Endometrial microvascular endothelial cells (primary cell): ENCODE measurements at regions not wholly inside any gene's neighbourhood (a gene's known extent, or its start where the extent isn't known, plus 50 kb on each side); places are given as distances from the start of the nearest gene placed in this dataset.

ENCODE experiments used
- in situ Hi-C: cut with HindIII; loops from 2 replicates; pipeline ENCODE4 v1.10.0; 2017; ENCODE audit warnings: low sequenced_read_pairs, low pct_unique_long_range_greater_than_20kb; ENCODE audit errors: inconsistent ontology term

DNA sequence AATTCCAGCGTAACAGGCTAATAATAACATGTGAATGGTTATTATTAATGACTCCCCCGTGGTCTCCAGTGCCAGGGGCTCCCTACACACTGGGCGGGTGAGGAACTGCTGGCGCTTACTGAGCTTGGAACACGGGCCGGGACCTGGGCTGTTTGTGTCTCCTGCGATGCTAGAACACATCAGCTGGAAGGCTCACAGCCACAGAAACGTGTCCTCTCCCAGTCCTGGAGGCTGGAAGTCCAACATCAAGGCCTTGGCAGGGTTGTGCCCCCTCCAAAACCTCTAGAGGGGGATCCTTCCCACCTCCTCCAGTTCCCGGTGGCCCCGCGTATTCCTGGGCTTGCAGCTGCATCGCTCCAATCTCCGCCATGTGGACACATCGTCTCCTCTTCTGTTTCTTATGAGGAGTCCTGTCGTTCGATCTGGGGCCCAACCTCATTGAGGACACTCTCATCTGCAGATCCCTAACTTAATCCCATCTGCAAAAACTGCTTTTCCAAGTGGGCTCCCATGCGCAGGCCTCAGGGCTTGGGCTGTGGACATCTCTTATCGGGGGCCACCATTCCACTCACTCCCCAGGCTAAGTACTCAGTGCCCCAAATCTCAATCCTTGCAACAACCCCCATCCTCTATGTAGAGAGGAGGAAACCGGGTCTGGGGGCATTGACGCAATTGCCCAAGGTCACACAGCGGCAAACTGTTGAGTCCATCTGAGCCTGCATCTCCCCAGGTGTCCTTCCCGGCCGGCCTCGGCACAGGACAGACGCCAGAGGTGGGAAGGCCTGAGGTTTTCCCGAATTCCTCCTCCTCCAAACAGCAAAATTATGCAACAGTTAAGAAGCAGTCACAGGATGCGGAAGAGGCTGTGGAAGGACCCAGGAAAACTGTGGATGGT lies 193.9 kb downstream of the IRF8 start:
- in situ Hi-C loops, result no loop called here

DNA sequence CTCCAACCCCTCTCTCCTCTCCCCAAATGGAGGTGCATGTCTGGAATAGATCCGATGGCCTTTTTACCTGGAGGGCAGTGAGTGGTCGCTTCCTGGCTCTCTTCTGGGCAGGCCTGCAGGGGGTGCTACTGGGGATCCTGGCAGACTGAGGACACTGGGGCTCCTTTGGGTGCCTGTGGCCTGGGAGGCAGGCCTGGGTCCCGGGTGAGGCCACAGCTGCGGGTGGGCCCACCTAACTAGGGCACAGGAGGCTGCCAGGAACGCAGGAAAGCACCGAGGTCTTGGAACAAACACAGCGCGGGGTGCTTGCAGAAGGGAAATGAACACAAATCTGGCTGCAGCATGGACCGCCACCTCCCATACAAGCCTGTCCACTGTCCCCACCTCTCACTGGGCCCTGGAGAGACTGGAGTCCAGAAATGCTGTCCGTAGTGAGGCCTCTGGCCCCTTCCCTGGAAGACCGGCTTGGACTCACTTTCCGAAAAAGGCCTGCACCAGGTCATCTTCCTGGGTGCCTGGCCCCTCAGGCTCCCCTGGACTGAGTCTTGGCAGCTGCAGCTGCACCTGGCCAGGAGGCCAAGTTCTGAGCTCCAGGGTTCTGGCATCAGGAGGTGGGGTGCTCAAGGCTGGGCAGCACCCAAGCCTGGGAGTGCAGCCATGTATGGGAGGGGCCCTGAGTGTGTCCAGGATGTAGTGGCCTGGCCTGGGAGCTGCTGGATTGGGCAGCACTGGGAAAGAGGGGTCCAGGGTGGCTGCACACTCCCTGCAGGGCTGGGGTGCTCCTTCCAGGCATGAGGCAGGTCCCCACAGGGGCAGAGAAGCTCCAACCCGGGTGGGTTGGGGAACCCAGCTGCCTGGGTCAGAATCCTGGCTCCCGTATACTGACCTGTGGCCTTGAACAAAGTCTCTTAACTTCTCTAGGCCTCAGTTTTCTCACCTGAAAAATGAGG lies 195.1 kb downstream of the IRF8 start:
- in situ Hi-C loops, result no loop called here

DNA sequence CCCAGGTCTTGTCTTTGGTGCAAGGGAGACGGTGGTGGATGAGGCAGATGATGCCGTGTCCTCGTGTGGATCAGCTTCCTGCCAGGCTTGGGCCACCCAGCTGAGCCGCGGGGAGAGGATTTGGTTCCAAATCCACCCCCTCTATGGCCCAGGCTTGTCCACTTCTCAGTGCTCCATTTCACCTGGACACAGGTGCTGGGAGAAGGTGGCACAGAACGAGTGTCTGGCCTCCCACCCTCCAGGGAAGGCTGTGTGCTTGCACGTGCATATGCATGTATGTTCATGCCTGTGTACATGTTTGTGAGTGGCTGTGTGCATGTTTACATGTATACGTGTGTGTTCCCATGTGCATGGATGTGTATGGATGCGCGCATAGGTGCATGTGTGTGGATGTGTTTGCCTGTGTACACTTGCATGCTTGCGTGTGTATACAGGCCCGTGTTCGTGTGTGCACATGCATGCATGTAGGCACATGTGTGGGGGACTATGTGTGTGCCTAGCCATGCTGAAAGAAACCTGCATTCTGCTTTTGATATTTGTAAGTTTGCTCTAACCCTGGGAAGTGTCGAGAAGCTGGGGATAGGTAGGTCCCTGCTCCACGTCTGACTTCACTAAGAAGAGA lies 196.3 kb downstream of the IRF8 start:
- in situ Hi-C loops, result no loop called here

DNA sequence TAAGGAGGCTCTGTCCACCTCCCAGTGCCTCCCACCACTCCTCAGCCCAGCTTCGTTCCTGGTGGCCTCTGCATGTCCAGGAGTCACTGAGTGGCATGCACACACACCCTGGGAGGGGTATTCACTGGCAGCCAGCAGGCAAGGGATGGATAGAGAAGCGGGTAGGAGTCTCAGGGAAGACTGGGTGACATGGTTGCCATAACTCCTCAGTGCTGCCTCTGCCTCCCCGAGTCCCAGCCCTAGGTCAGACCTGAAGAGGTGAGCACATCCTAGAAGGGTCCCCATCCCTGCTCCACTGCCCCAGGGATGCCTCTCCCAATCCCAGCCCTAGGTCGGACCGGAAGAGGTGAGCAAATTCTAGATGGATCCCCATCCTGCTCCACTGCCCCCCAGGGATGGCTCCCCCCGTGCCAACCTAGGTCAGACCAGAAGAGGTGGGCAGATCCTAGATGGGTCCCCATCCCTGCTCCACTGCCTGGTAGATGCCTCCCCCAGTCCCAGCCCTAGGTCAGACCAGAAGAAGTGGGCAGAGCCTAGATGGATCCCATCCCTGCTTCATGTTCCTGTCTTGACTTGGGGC lies 197.0 kb downstream of the IRF8 start:
- in situ Hi-C loops, result no loop called here

DNA sequence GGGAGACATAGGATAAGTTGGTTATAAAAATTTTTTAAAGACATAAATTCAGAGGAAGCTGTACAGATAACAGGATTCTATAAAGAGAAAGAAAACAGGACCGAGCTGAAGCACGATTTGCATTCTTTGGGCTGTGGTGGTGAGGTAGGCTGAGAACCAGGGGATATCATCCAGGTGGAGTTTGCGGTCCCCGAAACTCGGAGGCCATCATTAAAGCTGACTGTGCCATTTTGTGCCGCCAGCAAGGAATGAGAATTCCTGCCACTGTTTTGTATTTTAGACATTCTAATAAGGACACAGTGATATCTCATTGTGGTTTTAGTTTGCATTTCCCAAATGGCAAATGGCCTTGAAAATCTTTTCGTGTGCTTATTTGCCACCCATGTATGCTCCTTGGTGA lies 197.9 kb downstream of the IRF8 start:
- in situ Hi-C loops, result no loop called here

DNA sequence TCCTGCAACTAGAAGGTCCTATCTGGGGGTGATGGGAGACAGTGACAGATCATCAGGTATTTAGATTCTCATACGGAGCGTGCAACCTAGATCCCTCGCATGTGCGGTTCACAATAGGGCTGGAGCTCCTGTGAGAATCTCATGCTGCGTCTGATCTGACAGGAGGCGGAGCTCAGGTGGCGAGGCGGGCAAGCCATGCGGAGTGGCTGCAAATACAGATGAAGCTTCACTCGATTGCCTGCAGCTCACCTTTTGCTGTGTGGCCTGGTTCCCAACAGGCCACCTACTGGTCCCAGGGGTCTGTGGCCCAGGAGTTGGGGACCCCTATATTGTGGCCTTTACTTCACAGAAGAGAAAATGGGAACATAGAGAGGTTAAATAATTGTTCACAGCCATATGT lies 200.4 kb downstream of the IRF8 start:
- in situ Hi-C loops, result no loop called here

DNA sequence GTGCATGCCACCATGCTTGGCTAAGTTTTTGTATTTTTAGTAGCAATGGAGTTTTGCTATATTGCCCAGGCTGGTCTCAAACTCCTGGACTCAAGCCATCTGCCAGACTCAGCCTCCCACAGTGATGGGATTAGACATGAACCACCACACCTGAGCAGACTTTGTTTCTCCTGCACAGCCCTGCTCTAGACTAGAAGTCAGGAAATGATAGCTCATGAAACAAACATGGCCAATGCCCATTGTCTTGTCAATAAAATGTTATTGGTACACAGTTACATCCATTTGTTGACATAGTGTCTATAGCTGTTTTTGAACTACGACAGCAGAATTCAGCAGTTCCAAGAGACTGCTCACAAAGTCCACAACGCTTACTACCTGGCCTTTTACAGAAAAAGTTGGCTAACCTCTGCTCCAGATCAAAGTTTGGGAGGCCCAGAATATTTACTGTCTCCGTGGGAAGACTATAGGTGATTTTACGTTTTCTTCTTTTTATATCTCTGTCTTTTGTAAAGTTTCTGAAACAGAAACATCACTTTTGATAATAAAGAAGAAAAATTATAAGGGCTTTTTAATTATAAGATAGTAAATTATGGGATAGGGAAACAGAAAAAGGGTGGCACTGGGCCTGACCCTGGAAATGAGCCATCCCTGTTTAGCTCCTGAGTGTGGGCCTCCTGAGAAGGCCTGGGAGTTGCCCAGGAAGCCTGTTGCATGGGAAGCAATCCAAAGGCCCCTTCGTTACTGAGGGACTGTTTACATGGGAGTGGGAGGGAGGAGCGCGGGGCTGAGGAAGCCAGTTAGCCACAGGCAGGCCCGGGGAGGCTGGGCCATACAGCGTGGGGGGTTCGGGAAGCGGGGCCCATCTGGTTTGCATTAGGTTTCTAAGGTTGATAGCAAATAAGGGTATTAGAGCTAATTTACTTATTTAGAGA lies 201.5 kb downstream of the IRF8 start:
- in situ Hi-C loops, result no loop called here

DNA sequence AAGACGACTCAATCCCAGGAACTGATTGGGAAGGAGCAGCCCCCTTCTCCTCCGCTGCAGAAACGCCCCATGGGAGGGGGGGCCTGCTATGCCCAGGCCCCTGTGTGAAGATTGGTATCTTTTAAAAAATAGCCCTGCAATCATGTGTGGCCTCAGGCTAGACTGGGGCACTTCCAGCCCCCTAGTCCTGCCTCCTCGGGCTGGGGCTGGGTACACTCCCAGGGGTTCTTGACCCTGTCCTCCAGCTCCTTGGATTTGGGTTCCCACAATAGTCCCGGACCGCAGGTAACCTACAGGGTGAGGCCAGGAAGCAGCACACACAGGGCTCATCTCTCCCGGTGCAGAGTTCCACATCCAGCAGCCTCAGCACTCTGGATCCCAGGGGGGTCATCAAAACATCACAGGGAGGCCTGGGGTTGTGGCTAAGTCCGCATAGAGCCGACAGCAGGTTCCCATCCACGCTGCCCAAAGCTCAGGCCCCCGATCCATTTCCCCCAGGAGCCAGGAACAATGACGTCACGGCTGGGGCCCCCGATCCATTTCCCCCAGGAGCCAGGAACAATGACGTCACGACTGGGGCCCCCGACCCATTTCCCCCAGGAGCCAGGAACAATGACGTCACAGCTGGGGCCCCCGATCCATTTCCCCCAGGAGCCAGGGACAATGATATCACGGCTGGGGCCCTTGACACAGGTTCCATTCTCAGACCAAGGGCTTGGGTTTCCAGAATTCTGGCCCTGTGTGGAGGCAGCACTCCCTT lies 202.4 kb downstream of the IRF8 start:
- in situ Hi-C loops, result no loop called here

DNA sequence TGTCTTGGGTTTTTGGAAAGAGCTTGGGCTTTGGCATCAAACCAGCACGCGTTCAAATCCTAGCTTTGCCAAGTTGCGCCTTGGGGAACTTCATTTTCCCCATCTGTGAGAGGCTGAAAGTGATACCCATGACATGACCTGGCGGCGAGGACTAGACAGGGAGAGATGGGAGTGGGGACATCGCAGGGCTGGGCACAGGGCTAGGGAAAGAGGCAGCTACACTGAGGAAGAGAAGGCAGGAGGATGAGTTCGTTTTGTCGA lies 202.9 kb downstream of the IRF8 start:
- in situ Hi-C loops, result no loop called here

DNA sequence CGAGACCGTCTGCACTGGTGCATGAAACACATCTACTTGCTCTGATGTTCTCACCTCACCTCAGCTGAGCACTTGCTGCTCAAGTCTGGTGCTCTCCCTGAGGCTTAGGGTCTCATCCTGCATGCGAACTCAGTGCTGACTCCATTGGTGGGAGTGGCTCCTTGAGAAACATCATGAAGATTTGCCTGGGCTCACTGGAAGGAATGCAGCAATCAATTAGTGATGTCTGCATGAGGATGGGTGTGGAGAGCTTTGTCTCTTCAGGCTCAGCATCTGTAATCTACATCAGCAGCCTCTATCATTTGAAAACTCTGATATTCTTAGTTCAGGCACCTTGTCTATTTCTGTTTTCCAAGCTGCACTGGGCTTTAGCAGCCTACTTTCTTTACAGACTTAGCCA lies 204.4 kb downstream of the IRF8 start:
- in situ Hi-C loops, result no loop called here

DNA sequence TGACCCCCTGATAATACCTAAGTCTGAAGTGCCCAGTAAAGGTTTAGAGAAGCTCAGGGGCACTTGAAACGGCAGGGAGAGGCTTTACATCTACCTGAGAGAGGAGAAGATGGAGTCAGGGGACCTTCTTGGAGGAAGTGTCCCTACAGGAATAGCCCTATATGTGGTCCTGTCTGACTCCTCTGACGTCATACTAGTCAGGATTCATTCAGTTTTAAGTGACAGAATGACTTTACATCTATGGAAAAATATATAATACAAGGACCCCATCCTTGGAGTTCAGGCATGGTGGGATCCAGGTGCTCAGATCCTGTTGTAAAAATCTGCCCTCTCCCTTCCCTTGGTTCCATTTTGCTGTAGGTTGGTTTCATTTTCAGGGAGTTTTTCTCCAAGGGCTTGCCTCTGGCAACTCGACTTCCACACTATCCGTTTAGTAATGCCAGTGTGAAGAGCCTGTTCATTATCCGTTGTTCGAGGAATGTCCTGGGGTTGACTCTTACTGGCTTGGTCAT lies 205.6 kb downstream of the IRF8 start:
- in situ Hi-C loops, result no loop called here

DNA sequence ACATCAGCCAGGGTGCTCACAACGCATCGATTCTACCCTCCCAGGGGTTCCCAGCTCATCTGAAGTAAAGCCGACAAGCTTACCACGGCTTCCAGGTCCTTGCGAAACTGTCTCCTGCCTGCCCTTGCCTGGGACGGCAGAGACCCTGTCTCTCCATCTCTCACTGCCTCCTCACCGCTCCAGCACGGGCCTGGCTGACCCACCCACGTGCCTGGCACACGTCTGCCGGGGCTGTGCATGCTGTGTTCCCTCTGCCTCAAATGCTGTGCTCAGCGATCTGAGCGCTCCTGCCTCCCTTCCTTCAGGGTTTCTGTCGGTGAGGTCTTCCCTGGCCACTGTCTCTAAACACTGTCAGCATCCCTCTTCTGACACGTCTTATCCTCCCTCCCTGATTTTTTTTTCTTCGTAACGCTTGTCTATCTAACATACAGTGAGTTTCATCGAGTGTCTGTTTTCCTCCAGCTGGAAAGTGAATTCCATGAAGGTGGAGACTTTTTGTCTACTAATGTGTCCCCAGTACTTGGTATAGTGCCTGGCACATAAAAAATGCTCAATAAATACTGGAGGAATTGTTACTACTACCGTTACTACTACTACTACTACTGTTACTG lies 208.4 kb downstream of the IRF8 start:
- in situ Hi-C loops, result no loop called here

DNA sequence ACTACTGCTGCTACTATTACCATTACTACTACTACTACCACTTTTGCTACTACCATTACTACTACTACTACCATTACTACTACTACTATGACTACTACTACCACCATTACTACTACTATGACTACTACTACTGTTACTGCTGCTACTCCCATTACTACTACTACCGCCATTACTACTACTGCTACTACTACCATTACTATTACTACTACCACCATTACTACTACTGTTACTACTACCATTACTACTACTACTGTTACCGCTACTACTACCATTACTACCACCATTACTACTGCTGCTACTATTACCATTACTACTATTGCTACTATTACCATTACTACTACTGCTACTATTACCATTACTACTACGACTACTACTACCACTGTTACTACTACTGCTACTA lies 209.1 kb downstream of the IRF8 start:
- in situ Hi-C loops, result no loop called here

DNA sequence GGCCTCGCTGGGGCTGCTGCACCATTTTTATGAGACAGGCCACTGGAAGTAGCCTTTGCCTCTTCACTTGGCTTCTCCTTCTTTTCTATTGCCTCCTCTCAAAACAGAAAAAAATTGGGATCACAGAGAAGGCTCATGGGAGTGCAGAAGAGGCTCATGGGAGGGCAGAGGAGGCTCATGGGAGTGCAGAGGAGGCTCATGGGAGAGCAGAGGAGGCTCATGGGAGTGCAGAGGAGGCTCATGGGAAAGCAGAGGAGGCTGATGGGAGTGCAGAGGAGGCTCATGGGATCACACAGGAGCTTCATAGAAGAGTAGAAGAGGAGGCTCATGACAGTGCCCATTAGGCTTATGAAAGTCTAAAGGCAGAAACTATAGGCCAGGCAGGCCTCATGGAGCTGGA lies 211.2 kb downstream of the IRF8 start:
- in situ Hi-C loops, result no loop called here

DNA sequence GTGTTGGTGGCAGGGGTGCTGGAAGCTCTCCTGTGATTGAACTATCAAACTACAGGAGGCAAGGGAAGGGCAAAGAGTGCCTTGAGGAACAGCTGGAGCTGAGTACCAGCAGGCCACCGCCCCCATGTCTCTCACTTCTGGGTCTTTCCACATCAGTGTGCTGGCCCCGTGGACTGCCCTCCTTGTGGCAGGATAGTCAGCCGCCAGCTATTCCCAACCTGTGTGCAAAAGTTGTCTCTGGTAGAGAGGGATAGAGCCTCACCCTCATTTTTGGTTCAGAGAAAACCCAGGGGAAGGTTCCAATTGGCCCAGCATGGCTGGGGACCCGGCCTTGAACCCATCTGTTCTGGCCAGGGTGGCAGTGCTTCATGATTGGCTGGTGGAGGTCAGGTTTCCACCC lies 211.8 kb downstream of the IRF8 start:
- in situ Hi-C loops, result no loop called here

DNA sequence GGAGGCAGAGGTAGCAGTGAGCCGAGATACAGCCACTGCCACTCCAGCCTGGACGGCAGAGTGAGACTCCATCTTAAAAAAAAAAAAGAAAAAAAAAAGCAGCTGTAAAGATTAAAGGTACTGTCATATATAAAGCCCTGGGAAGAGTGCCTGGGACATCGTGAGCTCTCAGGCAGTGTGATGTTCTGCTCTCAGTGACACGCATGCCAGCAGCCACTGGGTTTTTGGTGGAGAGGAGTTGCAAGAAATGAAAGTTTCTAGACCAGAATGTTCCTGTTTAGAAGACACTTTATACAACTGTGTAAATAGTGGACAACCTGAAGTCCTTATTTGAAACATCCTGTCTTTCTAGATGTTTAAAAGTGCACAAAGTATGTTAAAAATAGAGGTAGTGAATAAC lies 213.2 kb downstream of the IRF8 start:
- in situ Hi-C loops, result no loop called here

DNA sequence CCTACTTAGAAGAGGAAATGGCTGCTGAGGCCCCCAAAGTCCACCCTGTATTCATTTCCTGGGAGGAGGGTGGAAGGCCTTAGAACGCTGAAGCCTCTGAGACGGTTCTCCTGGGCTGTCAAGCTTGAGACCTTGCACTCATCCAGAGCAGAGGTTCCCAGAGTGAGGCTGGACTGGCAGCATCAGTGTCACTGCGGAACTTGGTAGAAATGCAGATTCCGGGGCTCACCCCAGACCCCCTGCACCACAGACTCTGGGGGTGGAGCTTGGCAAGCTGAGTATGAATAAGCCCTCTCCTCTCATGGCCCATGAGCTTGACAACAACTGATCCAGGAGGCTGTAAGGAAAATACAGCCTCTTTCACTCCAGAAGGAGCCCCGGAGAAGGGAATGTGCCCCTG lies 218.3 kb downstream of the IRF8 start:
- in situ Hi-C loops, result no loop called here
